GM10248 (cell line): ENCODE measurements at regions not wholly inside any gene's neighbourhood (a gene's known extent, or its start where the extent isn't known, plus 50 kb on each side); places are given as distances from the start of the nearest gene placed in this dataset.

ENCODE experiments used
- CTCF ChIA-PET: fragments of 300-600 bp; sonication (Branson Sonifier 250); formaldehyde crosslinking; extraction: SDS; loops from one replicate; lab custom pipeline; 2021; ENCODE audit warnings: antibody characterized with exemption; lab: Yijun Ruan, JAX
- POLR2A ChIA-PET: fragments of 350-650 bp; sonication (Branson Sonifier 250); formaldehyde crosslinking; extraction: SDS; loops from one replicate; lab custom pipeline; 2020; ENCODE audit warnings: antibody characterized with exemption; lab: Yijun Ruan, JAX
- DNase-seq: peaks from one replicate; pipeline ENCODE4 v3.0.0; 2012; ENCODE audit errors: extremely low spot score
- TF ChIP-seq, protein P1 (sequence below): IDR thresholded peaks from 2 replicates; pipeline ENCODE4 v1.5.1; 2012; ENCODE audit warnings: mild to moderate bottlenecking, low read depth; ENCODE audit errors: extremely low read depth, missing control alignments, control extremely low read depth

DNA sequence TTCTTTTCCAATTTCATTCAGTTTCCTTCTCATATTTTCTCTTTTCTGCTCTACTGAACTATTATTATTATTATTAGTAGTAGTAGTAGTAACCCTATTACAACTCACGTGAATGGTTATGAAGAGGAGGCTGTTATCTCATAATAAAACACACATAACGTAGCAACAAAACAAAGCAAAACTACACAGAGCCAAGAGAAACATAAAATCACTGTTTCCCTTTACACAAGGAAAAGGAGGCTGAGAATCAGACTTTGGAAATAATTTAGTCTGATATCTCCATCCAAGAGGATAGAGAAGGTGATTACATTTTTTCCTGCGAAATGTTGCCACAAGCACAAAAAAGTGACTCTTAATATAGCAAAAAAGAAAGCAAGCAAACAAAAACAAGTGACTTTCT lies 975.8 kb upstream of the FLRT2 start:
- TF ChIP-seq, protein P1, sequence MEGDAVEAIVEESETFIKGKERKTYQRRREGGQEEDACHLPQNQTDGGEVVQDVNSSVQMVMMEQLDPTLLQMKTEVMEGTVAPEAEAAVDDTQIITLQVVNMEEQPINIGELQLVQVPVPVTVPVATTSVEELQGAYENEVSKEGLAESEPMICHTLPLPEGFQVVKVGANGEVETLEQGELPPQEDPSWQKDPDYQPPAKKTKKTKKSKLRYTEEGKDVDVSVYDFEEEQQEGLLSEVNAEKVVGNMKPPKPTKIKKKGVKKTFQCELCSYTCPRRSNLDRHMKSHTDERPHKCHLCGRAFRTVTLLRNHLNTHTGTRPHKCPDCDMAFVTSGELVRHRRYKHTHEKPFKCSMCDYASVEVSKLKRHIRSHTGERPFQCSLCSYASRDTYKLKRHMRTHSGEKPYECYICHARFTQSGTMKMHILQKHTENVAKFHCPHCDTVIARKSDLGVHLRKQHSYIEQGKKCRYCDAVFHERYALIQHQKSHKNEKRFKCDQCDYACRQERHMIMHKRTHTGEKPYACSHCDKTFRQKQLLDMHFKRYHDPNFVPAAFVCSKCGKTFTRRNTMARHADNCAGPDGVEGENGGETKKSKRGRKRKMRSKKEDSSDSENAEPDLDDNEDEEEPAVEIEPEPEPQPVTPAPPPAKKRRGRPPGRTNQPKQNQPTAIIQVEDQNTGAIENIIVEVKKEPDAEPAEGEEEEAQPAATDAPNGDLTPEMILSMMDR, result no peak
- ChIA-PET CTCF (no interaction called here), POLR2A (no interaction called here)
- no peak for DNase-seq

GRCh38 chr14:84555493-84555892 lies 974.5 kb upstream of the FLRT2 start:
- POLR2A ChIA-PET, result no interaction called here
- no peak for DNase-seq
- CTCF ChIA-PET, result no interaction called here
- TF ChIP-seq, protein P1, result no peak

DNA sequence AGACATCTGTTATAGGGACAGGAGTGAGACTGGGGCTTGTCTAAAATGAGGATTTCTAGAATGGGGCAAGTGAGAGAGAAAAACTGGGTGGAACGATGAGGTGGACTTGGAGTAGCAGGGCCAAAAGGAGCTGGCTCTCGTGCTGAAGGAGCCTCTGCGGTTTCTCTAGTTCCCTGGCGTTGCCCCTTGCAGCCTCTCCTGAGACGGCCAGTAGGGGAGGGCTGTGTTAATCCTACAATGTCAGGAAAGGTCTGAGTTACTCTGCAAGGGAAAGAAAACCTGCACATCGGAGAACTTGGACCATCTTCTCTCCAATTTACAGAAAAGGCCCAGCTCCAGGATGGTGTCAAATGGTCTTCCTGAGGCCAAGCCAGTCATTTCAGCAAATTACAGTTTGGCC lies 963.8 kb upstream of the FLRT2 start:
- TF ChIP-seq, protein P1, result no peak
- ChIA-PET CTCF (no interaction called here), POLR2A (no interaction called here)
- no peak for DNase-seq

DNA sequence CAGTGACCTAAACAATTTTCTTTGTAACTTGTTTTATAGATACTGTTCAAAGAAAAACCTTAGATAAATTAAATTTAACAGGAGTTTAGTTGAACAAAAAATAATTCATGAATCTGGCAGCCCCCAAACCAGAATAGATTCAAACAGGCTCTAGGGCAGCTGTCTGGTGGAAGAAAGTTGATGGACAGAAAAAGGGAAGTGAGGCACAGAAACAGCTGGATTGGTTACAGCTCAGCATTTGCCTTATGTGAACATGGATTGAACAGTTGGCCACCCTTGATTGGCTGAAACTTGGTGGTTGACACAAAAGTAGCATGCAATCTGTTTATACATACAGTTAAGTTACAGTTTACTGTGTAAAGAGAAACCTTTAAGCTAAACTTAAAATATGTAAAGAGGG lies 954.3 kb upstream of the FLRT2 start:
- POLR2A ChIA-PET, result no interaction called here
- no peak for DNase-seq

DNA sequence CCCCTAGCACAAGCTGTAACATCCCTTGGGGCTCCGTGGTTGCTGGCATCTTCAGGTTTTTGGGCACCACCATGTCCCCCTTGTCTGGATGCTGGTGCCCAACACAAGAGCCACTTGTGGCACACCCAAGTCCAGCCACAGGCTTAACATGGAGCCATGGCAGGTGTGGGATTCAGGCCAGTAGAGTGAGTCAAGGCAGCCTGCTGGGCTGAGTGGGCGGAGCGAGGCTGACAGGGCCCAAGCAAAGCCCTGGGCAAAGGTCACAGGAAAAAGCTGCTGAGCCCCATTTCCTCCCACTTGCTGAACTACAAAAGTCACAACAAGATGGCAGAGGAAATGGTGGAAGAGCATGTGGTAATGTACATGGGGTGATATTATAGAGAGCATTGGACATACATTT lies 950.7 kb upstream of the FLRT2 start:
- DNase-seq, result no peak
- POLR2A ChIA-PET, result no interaction called here
- TF ChIP-seq, protein P1, result no peak
- CTCF ChIA-PET, result interaction anchor here (0.6 to 1.6 kb wide), 3 partner anchors 8 to 35 kb away, joined by 3 to 4 read pairs (median 3); no protein-coding TSS in a partner anchor

More for the DNA sequence above, 954.3 kb upstream of the FLRT2 start:
- CTCF ChIA-PET, result no interaction called here
- TF ChIP-seq, protein P1, result no peak

DNA sequence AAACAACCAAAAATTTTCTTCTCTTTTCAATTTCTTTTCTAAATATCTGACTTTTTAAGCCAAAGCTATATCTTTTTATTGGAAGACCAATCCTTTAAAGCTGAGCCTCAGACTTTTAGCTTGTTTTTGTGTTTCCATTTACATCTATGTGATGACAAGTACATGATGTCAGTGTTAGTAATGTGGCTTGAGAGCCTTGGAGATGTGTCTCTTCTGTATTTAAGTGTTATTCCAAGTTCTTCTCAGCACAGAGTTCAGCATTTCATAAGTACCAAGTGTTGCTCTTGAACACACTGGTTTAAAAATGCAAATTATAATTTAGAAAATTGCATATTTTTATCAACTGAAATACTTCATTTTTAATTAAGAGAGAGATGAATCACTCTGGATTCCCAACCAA lies 948.9 kb upstream of the FLRT2 start:
- DNase-seq, result no peak
- CTCF ChIA-PET, result no interaction called here
- TF ChIP-seq, protein P1, result no peak
- POLR2A ChIA-PET, result no interaction called here

GRCh38 chr14:84584511-84584910 lies 945.4 kb upstream of the FLRT2 start:
- TF ChIP-seq, protein P1, result no peak
- ChIA-PET CTCF (no interaction called here), POLR2A (no interaction called here)
- DNase-seq, result no peak
